ENCODE measurements at regions not wholly inside any gene's neighbourhood (a gene's known extent, or its start where the extent isn't known, plus 50 kb on each side); places are given as distances from the start of the nearest gene placed in this dataset.
"Not testable (repeated sequence)": the region's sequence is repeated elsewhere in the genome, so short reads cannot be mapped to it uniquely, and the experiment has no call there.

- no peak overlapping the region for H3K4me3 ChIP-seq (ENCODE audit: low read depth, low read length)
- no peak for TF ChIP-seq CTCF (IDR thresholded peaks at IDR 0.05; ENCODE audit: borderline replicate concordance, insufficient read depth, low read depth, low read length)
Observed at GRCh38 chr10:117458571-117458970, 83.3 kb upstream of the PDZD8 start.

- H3K4me3 ChIP-seq (ENCODE audit: low read depth, low read length), result no peak overlapping the region
Observed at GRCh38 chr10:117457932-117458331, 82.7 kb upstream of the PDZD8 start.

GRCh38 chr10:117457071-117457810 is 82.0 kb upstream of the PDZD8 start:
- no peak overlapping the region for H3K4me3 ChIP-seq (ENCODE audit: low read depth, low read length)
- no peak for TF ChIP-seq CTCF (IDR thresholded peaks at IDR 0.05; ENCODE audit: borderline replicate concordance, insufficient read depth, low read depth, low read length)

More at GRCh38 chr10:117457932-117458331, 82.7 kb upstream of the PDZD8 start:
- no peak for TF ChIP-seq CTCF (IDR thresholded peaks at IDR 0.05; ENCODE audit: borderline replicate concordance, insufficient read depth, low read depth, low read length)

- TF ChIP-seq CTCF (IDR thresholded peaks at IDR 0.05; ENCODE audit: borderline replicate concordance, insufficient read depth, low read depth, low read length), result no peak
- no peak overlapping the region for H3K4me3 ChIP-seq (ENCODE audit: low read depth, low read length)
Observed at GRCh38 chr10:117455346-117455745, 80.1 kb upstream of the PDZD8 start.

- no peak overlapping the region for H3K4me3 ChIP-seq (ENCODE audit: low read depth, low read length)
- TF ChIP-seq CTCF (IDR thresholded peaks at IDR 0.05; ENCODE audit: borderline replicate concordance, insufficient read depth, low read depth, low read length), result no peak
Observed at GRCh38 chr10:117454502-117454901, 79.3 kb upstream of the PDZD8 start.

- not testable (repeated sequence) for H3K4me3 ChIP-seq (ENCODE audit: low read depth, low read length)
Observed at GRCh38 chr10:117453484-117453883, 78.2 kb upstream of the PDZD8 start.

- no peak for TF ChIP-seq CTCF (IDR thresholded peaks at IDR 0.05; ENCODE audit: borderline replicate concordance, insufficient read depth, low read depth, low read length)
Observed at GRCh38 chr10:117450940-117451339, 75.7 kb upstream of the PDZD8 start.

More at GRCh38 chr10:117450940-117451339, 75.7 kb upstream of the PDZD8 start:
- H3K4me3 ChIP-seq (ENCODE audit: low read depth, low read length), result no peak overlapping the region
